Tibial nerve (tissue), 4 donors: ENCODE measurements at regions not wholly inside any gene's neighbourhood (a gene's known extent, or its start where the extent isn't known, plus 50 kb on each side); places are given as distances from the start of the nearest gene placed in this dataset.

Experiments used
- CTCF ChIP-seq, 5 experiments: fragments of 200-600 bp in 3 of 5; fragments of 450-650 bp in 2 of 5; sonication (generic) in 3 of 5; IDR thresholded peaks; one replicate each; pipeline ENCODE4 v1.5.1; 2016 to 2019; ENCODE audit warnings: antibody characterized with exemption in 5 of 5, mild to moderate bottlenecking in 3 of 5, moderate library complexity in 2 of 5
- EP300 ChIP-seq, 2 donors: sonication (generic); formaldehyde crosslinking; IDR thresholded peaks; one replicate each; pipeline ENCODE4 v1.6.1; 2017; ENCODE audit warnings: antibody characterized with exemption in 2 of 2, mild to moderate bottlenecking in 1 of 2
- POLR2A ChIP-seq, 2 donors: fragments of 450-650 bp; IDR thresholded peaks; one replicate each; pipeline ENCODE4 v1.6.1; 2017; ENCODE audit warnings: antibody characterized with exemption in 2 of 2, mild to moderate bottlenecking in 2 of 2, moderate library complexity in 2 of 2

- TF ChIP-seq CTCF (IDR thresholded peaks at IDR 0.05) = no peak
- no peak for TF ChIP-seq EP300 (IDR thresholded peaks at IDR 0.05)
- TF ChIP-seq POLR2A (IDR thresholded peaks at IDR 0.05) = no peak
Measured at GRCh38 chr15:60087561-60087960, 83.5 kb downstream of the FOXB1 start.
